Left lung (tissue), 4 donors: ENCODE measurements at regions not wholly inside any gene's neighbourhood (a gene's known extent, or its start where the extent isn't known, plus 50 kb on each side); places are given as distances from the start of the nearest gene placed in this dataset.

Experiments
- ATAC-seq: fragments of 200-7000 bp; cut with Tn5 transposase; one replicate; pipeline ENCODE4 v1.9.1; 2020; ENCODE audit warnings: moderate library complexity
- DNase-seq, 4 donors: peaks; one replicate each; pipeline ENCODE4 v3.0.0-alpha.2; 2013 to 2020
- H3K27ac ChIP-seq, 2 donors: fragments of 200-600 bp; sonication (generic) in 1 of 2; one replicate each; pipeline versions ENCODE4 v1.5.0 to v1.8.0; 2020 to 2021
- H3K27me3 ChIP-seq, 2 donors: fragments of 200-600 bp; sonication (generic) in 1 of 2; one replicate each; pipeline versions ENCODE4 v1.5.0 to v1.8.0; 2020 to 2021
- H3K36me3 ChIP-seq, 2 donors: fragments of 200-600 bp; sonication (generic) in 1 of 2; one replicate each; pipeline versions ENCODE4 v1.5.0 to v1.8.0; 2020 to 2021
- H3K4me1 ChIP-seq, 2 donors: fragments of 200-600 bp; one replicate each; pipeline ENCODE4 v1.8.0; 2021
- H3K4me3 ChIP-seq, 2 donors: fragments of 200-600 bp; sonication (generic) in 1 of 2; one replicate each; pipeline versions ENCODE4 v1.5.0 to v1.8.0; 2020 to 2021; ENCODE audit warnings: mild to moderate bottlenecking in 1 of 2
- H3K9me3 ChIP-seq, 2 donors: fragments of 200-600 bp; sonication (generic) in 1 of 2; one replicate each; pipeline versions ENCODE4 v1.5.0 to v1.8.0; 2020 to 2021
- intact Hi-C, 2 donors: fragments of 100-400 bp; cut with DNase I; formaldehyde crosslinking; loops; one replicate each; pipeline versions ENCODE4 v1.11.2 to v1.14.2; 2022
- TF ChIP-seq, protein P1 (sequence below), 2 donors: fragments of 200-600 bp; sonication (generic) in 1 of 2; IDR thresholded peaks; one replicate each; pipeline versions ENCODE4 v1.5.0 to v1.8.0; 2021; ENCODE audit warnings: antibody characterized with exemption in 2 of 2
- donor health status: DM: no; HTN: yes; CAD: no.
- donor health status: DM: no; HTN: no; CAD: no.

DNA sequence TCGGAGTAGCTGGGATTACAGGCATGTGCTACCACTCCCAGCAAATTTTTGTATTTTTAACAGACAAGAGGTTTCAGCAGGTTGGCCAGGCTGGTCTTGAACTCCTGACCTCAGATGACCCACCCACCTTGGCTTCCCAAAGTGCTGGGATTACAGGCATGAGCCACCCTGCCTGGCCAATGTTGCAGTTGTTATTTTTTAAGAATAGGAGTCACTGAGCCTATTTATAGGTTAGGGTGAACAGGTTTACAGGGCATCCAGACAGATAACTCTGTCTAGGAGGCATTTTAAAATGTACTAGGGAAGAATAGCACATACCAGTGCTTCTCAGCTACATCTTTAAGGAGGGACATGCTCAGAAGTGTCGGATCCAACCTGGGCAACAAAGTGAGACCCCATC, 60.1 kb upstream of the BNC2 start:
- no peaks in the 10 kb centered on the region for H3K4me1 ChIP-seq
- no peaks in the 10 kb centered on the region for H3K36me3 ChIP-seq
- H3K27me3 ChIP-seq: no peaks in the 10 kb centered on the region
- H3K9me3 ChIP-seq: no peaks in the 10 kb centered on the region
- no peak overlapping the region for H3K27ac ChIP-seq
- DNase-seq: no peak
- no peak for ATAC-seq
- TF ChIP-seq, protein P1, sequence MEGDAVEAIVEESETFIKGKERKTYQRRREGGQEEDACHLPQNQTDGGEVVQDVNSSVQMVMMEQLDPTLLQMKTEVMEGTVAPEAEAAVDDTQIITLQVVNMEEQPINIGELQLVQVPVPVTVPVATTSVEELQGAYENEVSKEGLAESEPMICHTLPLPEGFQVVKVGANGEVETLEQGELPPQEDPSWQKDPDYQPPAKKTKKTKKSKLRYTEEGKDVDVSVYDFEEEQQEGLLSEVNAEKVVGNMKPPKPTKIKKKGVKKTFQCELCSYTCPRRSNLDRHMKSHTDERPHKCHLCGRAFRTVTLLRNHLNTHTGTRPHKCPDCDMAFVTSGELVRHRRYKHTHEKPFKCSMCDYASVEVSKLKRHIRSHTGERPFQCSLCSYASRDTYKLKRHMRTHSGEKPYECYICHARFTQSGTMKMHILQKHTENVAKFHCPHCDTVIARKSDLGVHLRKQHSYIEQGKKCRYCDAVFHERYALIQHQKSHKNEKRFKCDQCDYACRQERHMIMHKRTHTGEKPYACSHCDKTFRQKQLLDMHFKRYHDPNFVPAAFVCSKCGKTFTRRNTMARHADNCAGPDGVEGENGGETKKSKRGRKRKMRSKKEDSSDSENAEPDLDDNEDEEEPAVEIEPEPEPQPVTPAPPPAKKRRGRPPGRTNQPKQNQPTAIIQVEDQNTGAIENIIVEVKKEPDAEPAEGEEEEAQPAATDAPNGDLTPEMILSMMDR (IDR thresholded peaks at IDR 0.05): no peak
- intact Hi-C loops: no loop called here
- no peak overlapping the region for H3K4me3 ChIP-seq

GRCh38 chr9:16928179-16928945, 57.9 kb upstream of the BNC2 start:
- Histone ChIP-seq H3K27me3 (no peaks in the 10 kb centered on the region), H3K27ac (no peak overlapping the region), H3K36me3 (no peaks in the 10 kb centered on the region), H3K9me3 (no peaks in the 10 kb centered on the region), H3K4me1 (no peaks in the 10 kb centered on the region), H3K4me3 (no peak overlapping the region)
- TF ChIP-seq, protein P1 (IDR thresholded peaks at IDR 0.05): no peak
- DNase-seq (no peak), ATAC-seq (no peak)
- intact Hi-C loops: no loop called here

GRCh38 chr9:16925426-16925825, 55.0 kb upstream of the BNC2 start:
- H3K4me3 ChIP-seq: no peak overlapping the region
- no peaks in the 10 kb centered on the region for H3K36me3 ChIP-seq
- no peaks in the 10 kb centered on the region for H3K4me1 ChIP-seq
- DNase-seq: no peak
- TF ChIP-seq, protein P1 (IDR thresholded peaks at IDR 0.05): no peak
- H3K27me3 ChIP-seq: no peaks in the 10 kb centered on the region
- H3K9me3 ChIP-seq: no peaks in the 10 kb centered on the region
- no peak overlapping the region for H3K27ac ChIP-seq
- ATAC-seq: no peak
- intact Hi-C loops: no loop called here

GRCh38 chr9:16924311-16924915, 53.9 kb upstream of the BNC2 start:
- Histone ChIP-seq H3K36me3 (no peaks in the 10 kb centered on the region), H3K27ac (no peak overlapping the region), H3K27me3 (no peaks in the 10 kb centered on the region), H3K9me3 (no peaks in the 10 kb centered on the region), H3K4me1 (no peaks in the 10 kb centered on the region), H3K4me3 (no peak overlapping the region)
- TF ChIP-seq, protein P1 (IDR thresholded peaks at IDR 0.05): no peak
- ATAC-seq (no peak), DNase-seq (peak in 1 of 4 donors; percentile 62)
- intact Hi-C loops: no loop called here

DNA sequence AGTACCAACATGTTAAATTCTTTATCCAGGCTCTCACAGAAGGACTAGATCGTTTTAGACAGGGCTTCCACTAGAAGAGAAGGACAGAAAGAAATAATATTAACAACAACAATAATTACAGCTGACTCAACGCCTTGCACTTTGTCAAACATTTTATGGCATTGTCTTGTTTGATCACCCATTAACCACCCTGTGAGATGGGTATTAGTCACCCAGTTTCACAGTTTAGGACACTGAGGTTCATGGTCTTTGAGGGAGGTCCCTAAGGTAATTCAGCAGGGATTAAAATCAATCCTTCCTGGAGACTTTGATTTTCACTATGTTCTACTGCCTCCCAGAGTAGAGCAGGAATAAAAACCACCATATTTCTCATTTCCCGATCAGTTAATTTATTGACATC, 51.4 kb upstream of the BNC2 start:
- intact Hi-C loops: no loop called here
- H3K36me3 ChIP-seq: no peaks in the 10 kb centered on the region
- ATAC-seq: no peak
- TF ChIP-seq, protein P1 (IDR thresholded peaks at IDR 0.05): no peak
- H3K4me3 ChIP-seq: no peak overlapping the region
- no peak for DNase-seq
- H3K9me3 ChIP-seq: no peaks in the 10 kb centered on the region
- no peaks in the 10 kb centered on the region for H3K4me1 ChIP-seq
- H3K27ac ChIP-seq: no peak overlapping the region
- H3K27me3 ChIP-seq: no peaks in the 10 kb centered on the region
